MCF 10A (cell line): ENCODE measurements at regions not wholly inside any gene's neighbourhood (a gene's known extent, or its start where the extent isn't known, plus 50 kb on each side); places are given as distances from the start of the nearest gene placed in this dataset.

Source experiments
- BruUV-seq: library from RNA; stranded (reverse); fragments of 400-500 nt; replicated peaks from 2 replicates; lab custom pipeline; 2021; lab: Mats Ljungman, UMichigan
- CTCF ChIA-PET: fragments of 300-600 bp; sonication (Branson Sonifier 250); formaldehyde crosslinking; extraction: SDS; loops from one replicate; lab custom pipeline; 2021; ENCODE audit warnings: antibody characterized with exemption, inconsistent platforms; lab: Yijun Ruan, JAX
- POLR2A ChIA-PET: fragments of 300-600, 350-650 bp; sonication (Branson Sonifier 250); formaldehyde crosslinking; extraction: SDS; loops from one replicate; lab custom pipeline; 2020; ENCODE audit warnings: antibody characterized with exemption, inconsistent platforms; lab: Yijun Ruan, JAX
- DNase-seq: peaks from one replicate; pipeline ENCODE4 v3.0.0-alpha.2; 2018; ENCODE audit not compliant: unreplicated experiment
- H3K27ac Mint-ChIP-seq: one replicate; pipeline ENCODE4 v1.8.0; 2022; ENCODE audit warnings: mild to moderate bottlenecking, low read depth, mixed read lengths; ENCODE audit not compliant: unreplicated experiment
- H3K27me3 Mint-ChIP-seq: one replicate; pipeline ENCODE4 v1.8.0; 2022; ENCODE audit warnings: mixed read lengths; ENCODE audit not compliant: insufficient read depth, unreplicated experiment
- H3K36me3 Mint-ChIP-seq: one replicate; pipeline ENCODE4 v1.8.0; 2022; ENCODE audit warnings: mild to moderate bottlenecking, moderate library complexity, mixed read lengths; ENCODE audit not compliant: insufficient read depth, unreplicated experiment
- H3K4me1 Mint-ChIP-seq: one replicate; pipeline ENCODE4 v1.8.0; 2022; ENCODE audit warnings: mixed read lengths; ENCODE audit not compliant: insufficient read depth, unreplicated experiment
- H3K4me3 Mint-ChIP-seq: one replicate; pipeline ENCODE4 v1.8.0; 2022; ENCODE audit warnings: mild to moderate bottlenecking, moderate library complexity, mixed read lengths; ENCODE audit not compliant: unreplicated experiment
- H3K9me3 Mint-ChIP-seq: one replicate; pipeline ENCODE4 v1.8.0; 2022; ENCODE audit warnings: mixed read lengths; ENCODE audit not compliant: unreplicated experiment
- intact Hi-C: fragments of 100-400 bp; cut with micrococcal nuclease; formaldehyde crosslinking; loops from 2 replicates; pipeline ENCODE4 v1.14.1; 2022
- TF ChIP-seq, protein P1 (sequence below): fragments of 200-600 bp; IDR thresholded peaks from one replicate; pipeline ENCODE4 v1.8.0; 2022; ENCODE audit warnings: antibody characterized with exemption, mild to moderate bottlenecking; ENCODE audit not compliant: unreplicated experiment

DNA sequence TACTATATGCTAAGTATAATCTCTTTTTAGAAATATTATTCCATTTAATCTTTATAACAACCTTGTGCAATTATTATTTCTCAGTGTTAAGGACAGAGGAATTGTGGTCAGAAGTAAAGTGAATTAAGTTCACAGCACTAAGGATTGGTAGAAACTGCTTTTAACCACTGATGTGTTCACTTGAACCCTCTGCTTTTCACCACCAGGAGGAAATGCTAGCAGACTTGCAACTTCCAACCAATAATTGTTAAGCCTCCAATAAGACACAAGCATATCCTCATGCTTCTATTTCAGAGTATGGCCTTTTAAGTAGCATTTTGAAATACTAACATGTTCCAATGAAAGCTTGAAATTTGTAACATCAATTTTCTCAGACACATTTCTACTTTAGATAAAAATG lies 527.4 kb downstream of the SI start:
- H3K27me3 Mint-ChIP-seq: peaks cover 64% of the 10 kb centered on the region
- TF ChIP-seq, protein P1, sequence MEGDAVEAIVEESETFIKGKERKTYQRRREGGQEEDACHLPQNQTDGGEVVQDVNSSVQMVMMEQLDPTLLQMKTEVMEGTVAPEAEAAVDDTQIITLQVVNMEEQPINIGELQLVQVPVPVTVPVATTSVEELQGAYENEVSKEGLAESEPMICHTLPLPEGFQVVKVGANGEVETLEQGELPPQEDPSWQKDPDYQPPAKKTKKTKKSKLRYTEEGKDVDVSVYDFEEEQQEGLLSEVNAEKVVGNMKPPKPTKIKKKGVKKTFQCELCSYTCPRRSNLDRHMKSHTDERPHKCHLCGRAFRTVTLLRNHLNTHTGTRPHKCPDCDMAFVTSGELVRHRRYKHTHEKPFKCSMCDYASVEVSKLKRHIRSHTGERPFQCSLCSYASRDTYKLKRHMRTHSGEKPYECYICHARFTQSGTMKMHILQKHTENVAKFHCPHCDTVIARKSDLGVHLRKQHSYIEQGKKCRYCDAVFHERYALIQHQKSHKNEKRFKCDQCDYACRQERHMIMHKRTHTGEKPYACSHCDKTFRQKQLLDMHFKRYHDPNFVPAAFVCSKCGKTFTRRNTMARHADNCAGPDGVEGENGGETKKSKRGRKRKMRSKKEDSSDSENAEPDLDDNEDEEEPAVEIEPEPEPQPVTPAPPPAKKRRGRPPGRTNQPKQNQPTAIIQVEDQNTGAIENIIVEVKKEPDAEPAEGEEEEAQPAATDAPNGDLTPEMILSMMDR: no peak
- no peaks in the 10 kb centered on the region for H3K36me3 Mint-ChIP-seq
- BruUV-seq: no TSS peak
- H3K27ac Mint-ChIP-seq: no peak overlapping the region
- no peaks in the 10 kb centered on the region for H3K9me3 Mint-ChIP-seq
- POLR2A ChIA-PET: no interaction called here
- H3K4me1 Mint-ChIP-seq: no peaks in the 10 kb centered on the region
- intact Hi-C loops: no loop called here
- no peak for DNase-seq
- CTCF ChIA-PET: no interaction called here
- H3K4me3 Mint-ChIP-seq: no peak overlapping the region

DNA sequence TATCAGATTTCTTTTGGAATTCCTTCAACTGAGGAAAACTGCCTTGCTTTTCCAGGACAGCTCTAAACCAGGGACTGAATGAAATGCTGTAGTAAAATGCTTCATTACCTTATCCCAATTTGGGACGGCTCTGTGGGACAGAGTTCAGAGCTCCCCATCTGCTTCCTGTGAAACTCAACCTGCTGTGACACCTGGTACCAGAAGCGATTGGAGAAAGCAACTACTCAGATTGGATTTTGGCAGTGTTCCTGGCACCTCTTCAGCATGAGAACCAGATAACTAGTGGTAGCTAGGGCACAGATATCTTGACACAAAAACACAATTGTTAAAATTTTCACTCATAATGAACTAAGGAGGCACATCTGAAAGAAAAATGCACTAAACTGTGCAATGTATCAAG lies 539.1 kb downstream of the SI start:
- ChIA-PET CTCF (interaction anchor here (0.7 kb wide), 1 partner anchor 48 kb away, joined by 3 read pairs; no protein-coding TSS in a partner anchor), POLR2A (no interaction called here)
- Mint-ChIP-seq H3K27me3 (peaks cover 71% of the 10 kb centered on the region), H3K4me1 (no peaks in the 10 kb centered on the region), H3K27ac (no peak overlapping the region), H3K4me3 (no peak overlapping the region), H3K36me3 (no peaks in the 10 kb centered on the region), H3K9me3 (no peaks in the 10 kb centered on the region)
- no peak for DNase-seq
- intact Hi-C loops: no loop called here
- TF ChIP-seq, protein P1: no peak
- no TSS peak for BruUV-seq

DNA sequence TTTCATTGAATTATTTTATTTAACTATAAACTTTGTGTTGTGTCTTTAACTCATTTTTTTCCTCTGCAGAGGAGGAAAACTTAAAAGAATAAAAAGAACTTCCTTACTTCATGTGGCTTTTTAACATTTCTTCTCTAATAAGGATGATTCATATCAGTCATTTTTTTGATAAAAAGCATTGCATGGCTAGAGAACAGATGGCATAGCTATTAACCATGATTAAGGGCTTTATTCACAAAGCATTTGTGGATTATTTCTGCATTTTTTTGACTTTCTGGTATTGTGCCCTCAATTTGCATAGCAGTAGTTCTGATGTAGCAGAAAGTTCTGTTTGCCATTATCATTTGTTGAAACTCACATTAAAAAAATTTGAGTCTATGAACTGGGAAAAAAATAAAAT lies 540.8 kb downstream of the SI start:
- BruUV-seq: no TSS peak
- no peaks in the 10 kb centered on the region for H3K9me3 Mint-ChIP-seq
- TF ChIP-seq, protein P1: no peak
- DNase-seq: no peak
- H3K4me1 Mint-ChIP-seq: no peaks in the 10 kb centered on the region
- ChIA-PET POLR2A (no interaction called here), CTCF (no interaction called here)
- no peak overlapping the region for H3K27ac Mint-ChIP-seq
- peaks cover 71% of the 10 kb centered on the region for H3K27me3 Mint-ChIP-seq
- H3K36me3 Mint-ChIP-seq: no peaks in the 10 kb centered on the region
- no peak overlapping the region for H3K4me3 Mint-ChIP-seq
- intact Hi-C loops: no loop called here

DNA sequence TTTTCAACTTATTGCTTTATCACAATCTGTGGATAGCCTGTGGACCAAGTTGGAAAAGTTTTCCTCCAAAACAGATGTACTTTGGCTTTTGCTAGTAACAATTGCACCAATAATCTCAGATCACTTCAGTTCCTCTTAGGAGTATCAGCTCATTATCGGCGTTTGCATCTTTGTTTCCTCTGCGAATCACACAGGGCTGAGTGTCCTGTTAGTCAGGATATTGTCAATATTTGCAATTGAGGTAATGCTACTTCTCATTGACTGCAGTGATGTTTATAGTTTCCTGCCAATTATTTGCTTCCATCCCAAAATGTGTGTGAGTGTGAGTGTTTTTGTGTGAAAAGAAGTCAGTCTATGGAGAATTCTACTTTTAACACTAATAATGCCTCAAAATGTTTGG lies 545.0 kb downstream of the SI start:
- Mint-ChIP-seq H3K4me1 (no peaks in the 10 kb centered on the region), H3K4me3 (no peak overlapping the region), H3K9me3 (no peaks in the 10 kb centered on the region), H3K36me3 (no peaks in the 10 kb centered on the region), H3K27me3 (peaks cover 70% of the 10 kb centered on the region), H3K27ac (no peak overlapping the region)
- DNase-seq: no peak
- no TSS peak for BruUV-seq
- ChIA-PET CTCF (no interaction called here), POLR2A (no interaction called here)
- intact Hi-C loops: no loop called here
- TF ChIP-seq, protein P1: no peak
